Heart right ventricle (tissue), 16 donors: ENCODE measurements at regions not wholly inside any gene's neighbourhood (a gene's known extent, or its start where the extent isn't known, plus 50 kb on each side); places are given as distances from the start of the nearest gene placed in this dataset.

Experiments used
- ATAC-seq, 8 donors: fragments of 200-7000 bp; cut with Tn5 transposase; one replicate each; pipeline ENCODE4 v1.9.1; 2020; ENCODE audit warnings: mild to moderate bottlenecking in 8 of 8, moderate library complexity in 8 of 8, moderate number of reproducible peaks in 1 of 8
- DNase-seq, 2 donors: peaks; one replicate each; pipeline ENCODE4 v3.0.0-alpha.2; 2020
- H3K27ac ChIP-seq, 10 donors: fragments of 200-600 bp; sonication (generic) in 2 of 10; one replicate each; pipeline versions ENCODE4 v1.5.0 to v1.8.0; 2020 to 2022; ENCODE audit warnings: mild to moderate bottlenecking in 3 of 10
- H3K27me3 ChIP-seq, 7 donors: fragments of 200-600 bp; one replicate each; pipeline ENCODE4 v1.8.0; 2021 to 2022; ENCODE audit warnings: mild to moderate bottlenecking in 2 of 7
- H3K36me3 ChIP-seq, 9 donors: fragments of 200-600 bp; sonication (generic) in 1 of 9; one replicate each; pipeline versions ENCODE4 v1.5.0 to v1.8.0; 2020 to 2022; ENCODE audit warnings: mild to moderate bottlenecking in 2 of 9
- H3K4me1 ChIP-seq, 9 donors: fragments of 200-600 bp; sonication (generic) in 1 of 9; one replicate each; pipeline versions ENCODE4 v1.5.0 to v1.8.0; 2020 to 2022; ENCODE audit warnings: mild to moderate bottlenecking in 4 of 9
- H3K4me3 ChIP-seq, 10 donors: fragments of 200-600 bp; sonication (generic) in 2 of 10; one replicate each; pipeline versions ENCODE4 v1.5.0 to v1.8.0; 2020 to 2022; ENCODE audit warnings: mild to moderate bottlenecking in 7 of 10, moderate library complexity in 2 of 10
- H3K9me3 ChIP-seq, 11 donors: fragments of 200-600 bp in 10 of 11; sonication (generic) in 2 of 11; one replicate each; pipeline versions ENCODE4 v1.5.0 to v1.8.0; 2013 to 2022; ENCODE audit warnings: mild to moderate bottlenecking in 2 of 11, control low read depth in 1 of 11, moderate library complexity in 1 of 11
- WGBS, 2 donors: extraction: QIAGEN DNeasy Blood & Tissue Kit; methylation state at CpG; one replicate each; pipeline ENCODE4 v1.1.7; 2013; ENCODE audit warnings: inconsistent platforms in 1 of 2; 5-methylcytosine and 5-hydroxymethylcytosine counted together
- intact Hi-C, 10 donors: fragments of 100-400 bp; cut with DNase I; formaldehyde crosslinking; loops; one replicate each; pipeline versions ENCODE4 v1.11.1 to v1.14.2; 2022
- TF ChIP-seq, protein P1 (sequence below), 9 donors: fragments of 200-600 bp; sonication (generic) in 2 of 9; IDR thresholded peaks; one replicate each; pipeline versions ENCODE4 v1.5.0 to v1.8.0; 2021 to 2022; ENCODE audit warnings: antibody characterized with exemption in 9 of 9, mild to moderate bottlenecking in 5 of 9, moderate library complexity in 1 of 9
- donor health status: Arrhythmogenic right ventricular cardiomyopathy.
- donor health status: ischemic (EF 13 %, LVEDD 7.1; RV severe dilation, severe dysfunction).
- donor health status: healthy with polysubstance abuse.
- donor health status: DM: no; HTN: yes; CAD: no.
- donor health status: DM: no; HTN: no; CAD: no.
- donor health status: ischemic (EF 25% LVEDD 6.9; RV normal size, moderate dysfunction).
- donor health status: ischemic (EF 25% LVEDD 5.7; RV mildly dilated, moderate dysfunction).
- donor health status: healthy.
- donor health status: DM: yes; HTN: yes; CAD: no.
- donor health status: Ischemic cardiomyopathy.
- donor health status: ischemic (EF 35%, LVEDD 5.7; RV mildly dilated, moderate dysfunction).
- donor health status: nonischemic (EF 11% LVEDD 7.7; RV severe dilation, severe dysfunction).
- donor health status: DM: yes; HTN: yes; CAD: no.
- donor health status: PGD.
- donor health status: ischemic (EF 29% LVEDD 5.4; RV normal size, mild dysfunction).
- donor health status: nonischemic (EF 23%, LVEDD 6.1; RV moderate dilation, normal function).

DNA sequence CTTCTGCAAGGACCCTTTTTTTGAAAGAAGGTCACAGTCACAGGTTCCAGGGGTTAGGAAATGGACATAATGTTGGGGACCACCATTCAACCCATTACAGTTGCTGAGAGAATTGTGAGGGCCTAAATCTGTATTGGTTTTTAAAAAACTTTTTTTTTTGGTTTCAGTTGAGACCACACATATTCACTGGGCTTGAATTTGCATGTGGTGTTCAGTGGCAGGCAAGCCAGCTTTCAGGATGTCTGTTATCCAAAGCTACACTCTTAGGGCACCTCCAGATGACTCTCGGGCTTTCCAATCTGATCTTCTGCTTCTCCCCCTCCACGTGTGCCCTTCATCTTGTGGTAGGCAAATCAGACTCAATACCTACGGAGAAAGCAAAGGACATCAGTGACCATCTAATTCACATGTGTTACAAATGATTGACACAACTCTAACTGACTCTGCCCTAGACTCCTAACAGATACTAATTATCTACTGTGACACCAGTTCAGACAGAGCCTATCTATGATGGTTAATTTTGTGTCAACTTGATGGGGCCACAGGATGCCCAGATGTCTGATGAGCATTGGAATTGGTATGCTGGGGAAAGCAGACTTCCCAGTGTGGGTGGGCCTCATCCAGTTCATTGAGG, 93.3 kb upstream of the ELMO1 start:
- H3K36me3 ChIP-seq, result no peaks in the 10 kb centered on the region
- DNase-seq, result no peak
- no peak for ATAC-seq
- H3K4me1 ChIP-seq, result peaks cover 0 to 7% (median 0%) of the 10 kb centered on the region in 9 donors
- H3K27me3 ChIP-seq, result no peaks in the 10 kb centered on the region
- no peaks in the 10 kb centered on the region for H3K9me3 ChIP-seq
- intact Hi-C loops, result loop anchor here in 1 of 10 donors (10.0 kb wide), 1 partner anchor 183 kb away; no protein-coding TSS in a partner anchor
- WGBS, 2 donors, result 87 to 89% methylated on average over 3 of the region's 3 CpGs
- no peak overlapping the region for H3K4me3 ChIP-seq
- H3K27ac ChIP-seq, result no peak overlapping the region
- TF ChIP-seq, protein P1, sequence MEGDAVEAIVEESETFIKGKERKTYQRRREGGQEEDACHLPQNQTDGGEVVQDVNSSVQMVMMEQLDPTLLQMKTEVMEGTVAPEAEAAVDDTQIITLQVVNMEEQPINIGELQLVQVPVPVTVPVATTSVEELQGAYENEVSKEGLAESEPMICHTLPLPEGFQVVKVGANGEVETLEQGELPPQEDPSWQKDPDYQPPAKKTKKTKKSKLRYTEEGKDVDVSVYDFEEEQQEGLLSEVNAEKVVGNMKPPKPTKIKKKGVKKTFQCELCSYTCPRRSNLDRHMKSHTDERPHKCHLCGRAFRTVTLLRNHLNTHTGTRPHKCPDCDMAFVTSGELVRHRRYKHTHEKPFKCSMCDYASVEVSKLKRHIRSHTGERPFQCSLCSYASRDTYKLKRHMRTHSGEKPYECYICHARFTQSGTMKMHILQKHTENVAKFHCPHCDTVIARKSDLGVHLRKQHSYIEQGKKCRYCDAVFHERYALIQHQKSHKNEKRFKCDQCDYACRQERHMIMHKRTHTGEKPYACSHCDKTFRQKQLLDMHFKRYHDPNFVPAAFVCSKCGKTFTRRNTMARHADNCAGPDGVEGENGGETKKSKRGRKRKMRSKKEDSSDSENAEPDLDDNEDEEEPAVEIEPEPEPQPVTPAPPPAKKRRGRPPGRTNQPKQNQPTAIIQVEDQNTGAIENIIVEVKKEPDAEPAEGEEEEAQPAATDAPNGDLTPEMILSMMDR (IDR thresholded peaks at IDR 0.05), result no peak

DNA sequence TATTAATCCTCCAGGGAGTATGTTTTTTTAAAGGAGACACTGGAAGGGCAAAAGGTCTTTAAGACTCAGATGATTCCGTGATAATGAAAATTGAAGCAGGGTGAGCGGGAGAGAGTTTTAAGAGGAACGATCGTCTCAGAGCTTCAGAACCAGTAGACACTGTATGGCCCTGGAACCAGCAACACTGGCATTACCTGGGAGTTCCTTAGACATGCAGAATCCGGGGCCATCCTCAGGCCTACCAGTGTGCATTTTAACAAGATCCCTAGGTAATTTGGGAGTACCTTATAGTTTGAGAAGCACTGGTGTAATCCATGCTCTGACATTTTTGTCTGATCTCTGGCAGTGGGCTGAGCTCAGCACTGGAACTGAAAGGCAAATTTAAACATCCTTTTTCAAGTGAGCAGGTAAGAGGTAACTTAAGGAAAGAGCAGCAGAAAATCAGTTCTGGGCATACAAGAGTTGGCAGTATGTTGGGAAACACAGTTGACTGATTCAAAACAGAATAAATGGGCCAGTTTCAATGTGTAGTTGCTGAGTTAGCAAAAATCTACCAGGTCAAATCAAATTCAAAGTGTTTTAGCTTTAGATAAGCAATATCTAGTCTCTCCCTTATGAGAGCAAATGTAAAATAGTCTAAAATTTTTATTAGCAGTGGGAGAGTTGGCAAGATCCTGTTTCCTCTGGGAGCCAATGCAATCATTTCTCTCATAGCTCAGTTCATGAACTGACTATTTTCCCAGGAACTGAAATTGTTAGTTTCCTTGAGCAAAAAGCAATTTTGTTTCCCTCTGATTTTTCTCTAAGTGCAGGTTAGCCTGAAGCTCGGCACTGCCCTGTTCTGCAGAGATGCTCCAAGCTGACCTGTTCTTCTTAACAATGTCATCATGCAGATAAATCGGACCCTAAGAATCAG, 97.2 kb upstream of the ELMO1 start:
- Histone ChIP-seq H3K4me3 (no peak overlapping the region), H3K27me3 (no peaks in the 10 kb centered on the region), H3K36me3 (no peaks in the 10 kb centered on the region), H3K27ac (no peak overlapping the region), H3K4me1 (peaks cover 0 to 22% (median 4%) of the 10 kb centered on the region in 9 donors), H3K9me3 (no peaks in the 10 kb centered on the region)
- DNase-seq (no peak), ATAC-seq (no peak)
- intact Hi-C loops, result loop anchor here in 1 of 10 donors (10.0 kb wide), 1 partner anchor 179 kb away; no protein-coding TSS in a partner anchor
- 78 to 81% methylated on average over 7 of the region's 7 CpGs for WGBS, 2 donors
- TF ChIP-seq, protein P1 (IDR thresholded peaks at IDR 0.05), result no peak

DNA sequence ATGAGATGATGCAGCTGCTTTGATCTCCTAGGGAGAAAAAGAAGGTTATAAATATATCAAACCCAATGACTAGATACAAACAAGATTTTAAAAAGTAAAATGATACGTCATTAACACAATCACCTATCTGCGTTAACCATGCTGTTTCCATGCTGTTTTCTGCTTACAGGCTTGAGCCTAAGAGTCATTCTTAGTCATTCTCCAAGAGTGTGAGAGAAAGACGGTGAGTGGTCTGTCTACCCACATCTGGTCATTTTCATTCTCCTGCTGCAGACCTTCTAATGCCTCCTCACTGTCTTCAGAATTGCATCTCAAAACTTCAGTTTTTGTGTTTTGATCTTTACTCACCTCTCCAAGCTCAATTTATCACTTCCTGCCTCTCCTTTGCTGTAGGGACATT, 98.0 kb upstream of the ELMO1 start:
- H3K4me3 ChIP-seq, result no peak overlapping the region
- intact Hi-C loops, result loop anchor here in 1 of 10 donors (10.0 kb wide), 1 partner anchor 178 kb away; no protein-coding TSS in a partner anchor
- H3K9me3 ChIP-seq, result no peaks in the 10 kb centered on the region
- ATAC-seq, result no peak
- no peaks in the 10 kb centered on the region for H3K27me3 ChIP-seq
- no peak for DNase-seq
- H3K4me1 ChIP-seq, result peaks cover 0 to 22% (median 4%) of the 10 kb centered on the region in 9 donors
- no peaks in the 10 kb centered on the region for H3K36me3 ChIP-seq
- H3K27ac ChIP-seq, result no peak overlapping the region
- TF ChIP-seq, protein P1 (IDR thresholded peaks at IDR 0.05), result no peak
- WGBS, 2 donors, result 64 to 68% methylated on average over 3 of the region's 3 CpGs

DNA sequence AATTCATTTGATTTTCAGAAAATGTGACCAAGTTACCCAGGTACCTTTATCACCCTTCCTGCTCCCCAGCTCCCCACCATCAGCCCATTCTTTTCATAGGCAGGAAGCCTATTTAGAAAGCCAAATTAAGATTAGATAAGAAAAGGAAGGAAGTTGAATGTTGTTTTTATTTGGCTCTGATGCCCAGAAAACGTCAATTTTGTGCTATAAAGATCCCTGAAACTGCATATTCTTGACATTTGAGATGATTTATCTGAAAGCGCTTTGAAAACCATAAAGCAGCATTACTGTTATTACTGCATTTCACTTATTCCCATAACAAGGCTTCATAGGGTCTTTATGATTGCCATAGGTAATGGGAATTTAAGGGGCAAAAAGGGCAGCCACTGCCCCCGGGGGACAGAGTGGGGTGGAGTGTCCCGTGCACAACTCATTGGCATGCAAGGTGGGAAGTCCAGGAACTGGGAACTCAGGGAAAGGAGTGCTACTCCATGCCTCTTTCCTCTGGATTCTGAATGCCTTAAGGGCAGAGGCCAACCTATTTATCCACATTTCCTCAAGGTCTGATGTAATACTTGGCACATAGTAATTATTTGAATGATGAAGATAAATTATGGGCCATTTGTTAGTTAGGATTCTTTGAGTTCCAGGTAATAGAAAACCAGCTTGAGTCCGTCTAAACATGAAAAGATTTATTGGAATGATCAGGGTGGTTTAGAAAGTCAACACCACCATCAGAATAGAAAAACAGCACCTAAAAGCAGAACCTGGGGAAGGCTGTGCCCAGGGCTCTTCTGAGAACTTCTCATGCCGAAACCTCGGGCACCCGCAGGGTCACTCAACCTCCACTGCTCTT, 100.6 kb upstream of the ELMO1 start:
- peak overlapping the region in 1 of 10 donors; percentile 10 for H3K27ac ChIP-seq
- no peak overlapping the region for H3K4me3 ChIP-seq
- intact Hi-C loops, result loop anchor here in 1 of 10 donors (10.0 kb wide), 1 partner anchor 175 kb away; no protein-coding TSS in a partner anchor
- WGBS, 2 donors, result 66 to 76% methylated on average over 8 of the region's 8 CpGs
- DNase-seq (no peak), ATAC-seq (no peak)
- no peaks in the 10 kb centered on the region for H3K9me3 ChIP-seq
- no peaks in the 10 kb centered on the region for H3K27me3 ChIP-seq
- no peaks in the 10 kb centered on the region for H3K36me3 ChIP-seq
- TF ChIP-seq, protein P1 (IDR thresholded peaks at IDR 0.05), result no peak
- H3K4me1 ChIP-seq, result peaks cover 0 to 22% (median 4%) of the 10 kb centered on the region in 9 donors
